ENCODE measurements at regions not wholly inside any gene's neighbourhood (a gene's known extent, or its start where the extent isn't known, plus 50 kb on each side); places are given as distances from the start of the nearest gene placed in this dataset.

- Histone ChIP-seq H3K27ac (ENCODE audit: low read length) (no peak overlapping the region), H3K79me2 (ENCODE audit: low read length) (no peaks in the 10 kb centered on the region), H3K4me3 (ENCODE audit: low read length) (no peak overlapping the region), H3K9ac (ENCODE audit: low read length) (no peak overlapping the region), H3K9me3 (ENCODE audit: insufficient read depth, low read length) (no peaks in the 10 kb centered on the region), H2AFZ (ENCODE audit: low read depth, low read length) (no peak overlapping the region), H4K20me1 (ENCODE audit: insufficient read depth, low read length) (no peaks in the 10 kb centered on the region), H3K4me2 (ENCODE audit: low read length) (no peak overlapping the region), H3K36me3 (replicated peaks; ENCODE audit: low read depth, low read length) (no peaks in the 10 kb centered on the region), H3K4me1 (ENCODE audit: low read length) (no peaks in the 10 kb centered on the region), H3K27me3 (ENCODE audit: low read depth, low read length) (no peaks in the 10 kb centered on the region; the same call in 1 of the 2 replicates)
- TF ChIP-seq CTCF (IDR thresholded peaks at IDR 0.05; ENCODE audit: low read depth, low read length) (no peak), EZH2phosphoT487 (IDR thresholded peaks at IDR 0.05; ENCODE audit: low read depth) (no peak)
These were observed 107.9 kb downstream of the PMAIP1 start for GRCh38 chr18:60007661-60008060.

GRCh38 chr18:60003610-60004185 lies 103.9 kb downstream of the PMAIP1 start:
- Histone ChIP-seq H3K36me3 (replicated peaks; ENCODE audit: low read depth, low read length) (no peaks in the 10 kb centered on the region), H3K9ac (ENCODE audit: low read length) (no peak overlapping the region), H3K9me3 (ENCODE audit: insufficient read depth, low read length) (no peaks in the 10 kb centered on the region), H3K79me2 (ENCODE audit: low read length) (no peaks in the 10 kb centered on the region), H3K27me3 (ENCODE audit: low read depth, low read length) (no peaks in the 10 kb centered on the region; the same call in 1 of the 2 replicates), H4K20me1 (ENCODE audit: insufficient read depth, low read length) (no peaks in the 10 kb centered on the region), H2AFZ (ENCODE audit: low read depth, low read length) (no peak overlapping the region), H3K4me2 (ENCODE audit: low read length) (no peak overlapping the region), H3K27ac (ENCODE audit: low read length) (no peak overlapping the region), H3K4me3 (ENCODE audit: low read length) (no peak overlapping the region), H3K4me1 (ENCODE audit: low read length) (no peaks in the 10 kb centered on the region)
- TF ChIP-seq EZH2phosphoT487 (IDR thresholded peaks at IDR 0.05; ENCODE audit: low read depth) (no peak), CTCF (IDR thresholded peaks at IDR 0.05; ENCODE audit: low read depth, low read length) (no peak)

GRCh38 chr18:59996370-59996966 lies 96.7 kb downstream of the PMAIP1 start:
- Histone ChIP-seq H3K27ac (ENCODE audit: low read length) (no peak overlapping the region), H3K9ac (ENCODE audit: low read length) (no peak overlapping the region), H3K36me3 (replicated peaks; ENCODE audit: low read depth, low read length) (no peaks in the 10 kb centered on the region), H3K4me3 (ENCODE audit: low read length) (no peak overlapping the region), H3K79me2 (ENCODE audit: low read length) (no peaks in the 10 kb centered on the region), H3K4me2 (ENCODE audit: low read length) (no peak overlapping the region), H3K9me3 (ENCODE audit: insufficient read depth, low read length) (no peaks in the 10 kb centered on the region), H4K20me1 (ENCODE audit: insufficient read depth, low read length) (no peaks in the 10 kb centered on the region), H3K4me1 (ENCODE audit: low read length) (peaks cover 3% of the 10 kb centered on the region), H3K27me3 (ENCODE audit: low read depth, low read length) (peaks cover 17% of the 10 kb centered on the region; the same call in 1 of the 2 replicates), H2AFZ (ENCODE audit: low read depth, low read length) (no peak overlapping the region)
- TF ChIP-seq CTCF (IDR thresholded peaks at IDR 0.05; ENCODE audit: low read depth, low read length) (peak; percentile 100), EZH2phosphoT487 (IDR thresholded peaks at IDR 0.05; ENCODE audit: low read depth) (no peak)

- Histone ChIP-seq H4K20me1 (ENCODE audit: insufficient read depth, low read length) (no peaks in the 10 kb centered on the region), H3K4me2 (ENCODE audit: low read length) (no peak overlapping the region), H3K27ac (ENCODE audit: low read length) (no peak overlapping the region), H3K9ac (ENCODE audit: low read length) (no peak overlapping the region), H3K4me3 (ENCODE audit: low read length) (no peak overlapping the region), H3K27me3 (ENCODE audit: low read depth, low read length) (peaks cover 31% of the 10 kb centered on the region; the same call in 1 of the 2 replicates), H3K79me2 (ENCODE audit: low read length) (no peaks in the 10 kb centered on the region), H2AFZ (ENCODE audit: low read depth, low read length) (no peak overlapping the region), H3K4me1 (ENCODE audit: low read length) (peaks cover 11% of the 10 kb centered on the region), H3K9me3 (ENCODE audit: insufficient read depth, low read length) (no peaks in the 10 kb centered on the region), H3K36me3 (replicated peaks; ENCODE audit: low read depth, low read length) (no peaks in the 10 kb centered on the region)
- peak; percentile 85 for TF ChIP-seq CTCF (IDR thresholded peaks at IDR 0.05; ENCODE audit: low read depth, low read length)
- no peak for TF ChIP-seq EZH2phosphoT487 (IDR thresholded peaks at IDR 0.05; ENCODE audit: low read depth)
These were observed 94.6 kb downstream of the PMAIP1 start for GRCh38 chr18:59994357-59994756.

Measured in OCI-LY3 (cell line).